HG03066 (cell line): ENCODE measurements at regions not wholly inside any gene's neighbourhood (a gene's known extent, or its start where the extent isn't known, plus 50 kb on each side); places are given as distances from the start of the nearest gene placed in this dataset.
"Not testable (repeated sequence)": the region's sequence is repeated elsewhere in the genome, so short reads cannot be mapped to it uniquely, and the experiment has no call there.

Experiments used
- ATAC-seq: cut with Tn5 transposase; IDR thresholded peaks from one replicate; pipeline ENCODE4 v1.9.1; 2021; ENCODE audit warnings: low read depth; ENCODE audit not compliant: unreplicated experiment

DNA sequence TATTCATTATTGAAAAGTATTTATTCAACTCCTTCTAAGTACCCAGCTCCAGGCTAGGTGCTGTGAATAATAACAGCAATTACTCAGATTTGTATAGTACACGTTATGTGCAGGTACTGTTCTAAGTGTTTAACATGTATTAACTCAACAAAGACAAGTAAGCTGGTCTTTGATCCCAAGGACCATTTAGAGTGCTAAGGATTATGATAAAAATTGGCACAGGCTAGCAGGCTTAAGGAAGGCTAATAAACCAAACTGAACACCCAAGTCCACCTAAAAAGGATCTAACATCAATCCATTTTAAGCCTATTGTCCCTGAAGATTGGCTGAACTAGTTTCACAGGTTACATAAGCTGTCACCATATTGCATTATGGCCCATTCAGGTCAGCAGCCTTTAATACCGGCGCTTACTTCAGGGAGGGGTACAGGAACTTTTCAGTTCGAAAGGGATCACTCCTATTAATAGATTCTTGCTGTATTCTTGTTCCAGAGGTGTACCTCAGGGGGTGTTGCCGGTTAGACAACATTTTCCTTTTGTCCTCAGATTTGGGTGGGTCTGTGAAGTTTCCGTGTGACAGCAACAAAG lies 99.0 kb upstream of the GMDS start:
- no peak for ATAC-seq

DNA sequence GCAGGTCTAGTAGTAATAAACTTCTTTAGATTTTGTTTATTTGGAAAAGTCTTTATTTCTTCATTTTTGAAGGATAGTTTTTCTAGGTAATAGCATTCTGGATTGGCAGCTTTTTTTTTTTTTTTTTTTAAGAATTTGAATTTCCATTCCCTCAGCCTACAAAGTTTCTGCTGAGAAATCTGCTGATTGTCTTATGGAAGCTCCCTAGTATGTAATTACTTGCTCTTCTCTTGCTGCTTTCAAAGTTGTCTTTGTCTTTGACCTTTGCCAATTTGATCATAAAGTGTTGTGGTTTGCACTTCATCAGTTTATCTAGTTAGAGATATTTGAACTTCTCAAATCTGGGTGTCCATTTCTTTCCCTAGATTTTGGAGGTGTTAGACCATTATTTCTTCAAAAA lies 82.2 kb upstream of the GMDS start:
- no peak for ATAC-seq

DNA sequence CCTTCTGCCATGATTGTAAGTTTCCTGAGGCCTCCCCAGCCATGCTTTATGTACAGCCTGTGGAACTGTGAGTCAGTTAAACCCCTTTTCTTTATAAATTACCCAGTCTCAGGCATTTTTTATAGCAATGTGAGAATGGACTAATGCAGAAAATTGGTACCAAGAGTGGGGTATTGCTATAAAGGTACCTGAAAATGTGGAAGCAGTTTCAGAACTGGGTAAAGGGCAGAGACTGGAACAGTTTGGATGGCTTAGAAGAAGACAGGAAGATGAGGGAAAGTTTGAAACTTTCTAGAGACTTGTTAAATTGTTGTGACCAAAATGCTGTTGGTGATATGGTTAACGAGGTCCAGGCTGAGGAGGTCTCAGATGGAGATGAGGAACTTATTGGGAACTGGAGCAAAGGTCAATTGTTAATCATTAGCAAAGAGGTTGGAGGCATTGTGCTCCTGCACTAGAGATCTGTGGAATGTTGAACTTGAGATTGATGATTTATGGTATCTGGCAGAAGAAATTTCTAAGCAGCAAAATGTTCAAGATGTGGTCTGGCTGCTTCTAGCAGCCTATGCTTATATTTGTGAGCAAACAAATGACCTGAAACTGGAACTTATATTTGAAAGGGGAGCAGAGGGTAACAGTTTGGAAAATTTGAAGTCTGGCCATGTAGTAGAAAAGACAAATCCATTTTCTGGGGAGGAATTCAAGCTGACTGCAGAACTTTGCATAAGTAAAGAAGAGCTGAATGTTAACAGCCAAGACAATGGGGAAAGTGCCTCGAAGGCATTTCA lies 79.0 kb upstream of the GMDS start:
- no peak for ATAC-seq

DNA sequence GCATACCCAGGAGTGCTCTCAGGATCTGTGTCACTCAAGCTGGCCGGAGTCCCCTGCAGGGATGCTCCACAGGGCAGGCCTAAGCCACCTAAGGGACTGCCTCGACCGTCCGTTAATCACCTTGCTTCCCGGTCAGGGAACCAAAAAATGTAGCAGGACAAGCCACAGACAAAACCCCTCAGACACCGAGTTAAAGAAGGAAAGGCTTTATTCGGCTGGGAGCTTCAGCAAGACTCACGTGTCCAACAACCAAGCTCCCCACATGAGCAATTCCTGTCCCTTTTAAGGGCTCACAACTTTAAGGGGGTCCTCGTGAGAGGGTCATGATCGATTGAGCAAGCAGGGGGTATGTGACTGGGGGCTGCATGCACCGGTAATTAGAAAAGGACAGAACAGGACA lies 72.1 kb upstream of the GMDS start:
- ATAC-seq = not testable (repeated sequence)

DNA sequence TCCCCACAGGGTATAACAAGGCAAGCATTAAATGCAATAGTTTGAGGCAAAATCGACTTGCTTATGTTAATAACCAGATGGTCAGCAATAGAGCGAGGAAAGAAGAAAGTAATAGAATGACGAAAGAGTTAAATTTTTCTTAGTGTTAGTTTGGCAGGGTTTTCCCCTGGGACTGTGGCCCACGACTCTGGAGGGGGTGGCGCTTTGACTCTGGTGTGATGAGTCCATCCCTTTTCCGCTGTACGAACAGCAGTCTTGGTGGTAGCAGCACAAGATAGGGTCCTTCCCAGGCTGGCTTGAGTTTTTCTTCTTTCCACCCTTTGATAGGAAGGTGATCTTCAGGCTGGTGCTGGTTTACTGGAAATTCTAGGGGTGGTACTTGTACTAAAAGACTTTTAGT lies 69.2 kb upstream of the GMDS start:
- no peak for ATAC-seq

DNA sequence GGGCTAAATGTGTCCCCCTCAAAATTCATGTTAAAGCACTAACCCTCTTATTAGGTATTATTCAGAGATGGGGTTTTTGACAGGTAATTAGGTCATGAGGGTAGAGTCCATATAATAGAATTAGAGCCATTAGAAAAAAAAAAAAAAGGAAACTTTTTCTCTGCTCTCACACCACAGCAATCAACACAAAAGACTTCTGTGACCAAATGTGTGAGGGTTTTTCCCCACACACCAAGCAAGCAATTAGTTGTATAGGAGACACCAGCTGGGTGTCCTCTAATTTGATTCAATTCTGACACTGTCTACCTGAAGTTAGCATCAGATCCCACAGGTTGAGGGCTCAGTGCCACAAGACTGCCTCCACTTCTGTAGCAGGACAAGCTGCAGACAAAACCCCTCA lies 64.6 kb upstream of the GMDS start:
- no peak for ATAC-seq

DNA sequence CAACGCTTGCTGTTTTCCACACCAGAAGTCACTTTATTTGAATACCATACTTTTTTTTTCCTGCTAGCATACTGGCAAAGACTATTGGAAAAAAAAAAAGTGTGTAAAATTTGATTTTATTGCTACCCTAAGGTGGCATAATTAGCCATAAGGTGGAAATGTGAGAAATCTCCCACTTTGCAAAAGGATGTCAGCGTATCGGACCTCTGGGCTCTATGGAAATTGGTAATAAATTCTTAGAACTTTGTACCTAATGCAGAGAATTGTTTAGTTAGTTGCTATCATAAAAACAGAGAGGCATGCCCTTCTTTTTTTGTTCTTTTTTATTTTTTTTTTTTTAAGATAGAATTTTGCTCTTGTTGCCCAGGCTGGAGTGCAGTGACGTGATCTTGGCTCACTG lies 63.7 kb upstream of the GMDS start:
- no peak for ATAC-seq

DNA sequence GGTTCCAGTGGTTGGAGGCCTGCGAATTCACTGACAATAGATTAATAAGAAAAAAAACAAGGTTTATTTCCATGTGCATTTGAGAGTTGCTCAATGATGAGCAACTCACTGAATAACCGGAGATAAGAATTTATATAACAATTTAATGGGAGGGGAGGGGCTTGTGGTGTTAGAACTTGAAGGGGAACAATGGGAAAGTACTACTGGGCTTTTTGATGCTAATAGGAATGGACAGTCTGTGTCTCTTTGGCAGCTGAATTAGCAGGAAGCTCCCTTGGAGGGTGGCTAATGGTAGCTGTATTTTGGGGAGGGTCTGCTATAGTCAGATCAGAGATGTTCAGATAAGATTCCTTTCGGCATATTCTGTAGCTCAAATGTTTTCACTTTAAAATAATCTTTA lies 62.4 kb upstream of the GMDS start:
- no peak for ATAC-seq

DNA sequence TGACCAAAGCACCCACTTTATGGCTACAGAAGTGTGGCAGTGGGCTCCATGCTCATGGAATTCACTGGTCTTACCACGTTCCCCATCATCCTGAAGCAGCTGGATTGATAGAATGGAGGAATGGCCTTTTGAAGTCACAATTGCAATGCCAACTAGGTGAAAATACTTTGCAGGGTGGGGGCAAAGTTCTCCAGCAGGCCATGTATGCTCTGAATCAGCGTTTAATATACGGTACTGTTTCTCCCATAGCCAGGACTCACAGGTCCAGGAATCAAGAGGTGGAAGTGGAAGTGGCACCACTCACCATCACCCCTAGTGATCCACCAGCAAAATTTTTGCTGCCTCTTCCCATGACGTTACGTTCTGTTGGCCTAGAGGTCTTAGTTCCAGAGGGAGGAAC lies 60.5 kb upstream of the GMDS start:
- no peak for ATAC-seq

DNA sequence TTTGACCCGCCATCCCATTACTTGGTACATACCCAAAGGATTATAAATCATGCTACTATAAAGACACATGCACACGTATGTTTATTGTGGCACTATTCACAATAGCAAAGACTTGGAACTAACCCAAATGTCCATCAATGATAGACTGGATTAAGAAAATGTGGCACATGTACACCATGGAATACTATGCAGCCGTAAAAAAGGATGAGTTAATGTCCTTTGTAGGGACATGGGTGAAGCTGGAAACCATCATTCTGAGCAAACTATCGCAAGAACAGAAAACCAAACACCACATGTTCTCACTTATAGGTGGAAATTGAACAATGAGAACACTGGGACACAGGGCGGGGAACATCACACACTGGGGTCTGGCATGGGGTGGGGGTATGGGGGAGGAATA lies 57.1 kb upstream of the GMDS start:
- ATAC-seq = not testable (repeated sequence)

DNA sequence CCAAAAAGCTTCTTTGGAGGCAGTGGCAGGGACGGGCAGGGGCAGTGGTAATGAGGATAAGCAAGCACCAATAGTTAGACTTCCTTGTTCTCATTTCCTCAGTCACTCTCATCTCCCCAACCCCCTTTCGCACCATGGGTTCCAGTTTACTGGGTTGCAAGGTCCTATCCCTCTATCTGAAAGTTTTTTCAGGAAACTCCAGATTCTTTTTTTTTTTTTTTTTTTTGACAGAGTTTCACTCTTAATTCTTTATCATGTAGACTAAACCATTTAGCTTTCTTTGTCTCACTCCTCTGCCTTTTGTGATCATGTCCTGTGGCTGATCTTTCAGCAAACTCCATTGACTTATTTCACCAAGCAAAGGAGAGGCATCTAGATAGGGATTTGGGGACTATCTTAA lies 51.4 kb upstream of the GMDS start:
- no peak for ATAC-seq
